ENCODE measurements at regions not wholly inside any gene's neighbourhood (a gene's known extent, or its start where the extent isn't known, plus 50 kb on each side); places are given as distances from the start of the nearest gene placed in this dataset.

- no peak for DNase-seq (ENCODE audit: low spot score)
These were observed 665.5 kb downstream of the PTPRU start for GRCh38 chr1:29901624-29902325.

- DNase-seq (ENCODE audit: low spot score), result no peak
These were observed 664.4 kb downstream of the PTPRU start for GRCh38 chr1:29900712-29901111.

DNA sequence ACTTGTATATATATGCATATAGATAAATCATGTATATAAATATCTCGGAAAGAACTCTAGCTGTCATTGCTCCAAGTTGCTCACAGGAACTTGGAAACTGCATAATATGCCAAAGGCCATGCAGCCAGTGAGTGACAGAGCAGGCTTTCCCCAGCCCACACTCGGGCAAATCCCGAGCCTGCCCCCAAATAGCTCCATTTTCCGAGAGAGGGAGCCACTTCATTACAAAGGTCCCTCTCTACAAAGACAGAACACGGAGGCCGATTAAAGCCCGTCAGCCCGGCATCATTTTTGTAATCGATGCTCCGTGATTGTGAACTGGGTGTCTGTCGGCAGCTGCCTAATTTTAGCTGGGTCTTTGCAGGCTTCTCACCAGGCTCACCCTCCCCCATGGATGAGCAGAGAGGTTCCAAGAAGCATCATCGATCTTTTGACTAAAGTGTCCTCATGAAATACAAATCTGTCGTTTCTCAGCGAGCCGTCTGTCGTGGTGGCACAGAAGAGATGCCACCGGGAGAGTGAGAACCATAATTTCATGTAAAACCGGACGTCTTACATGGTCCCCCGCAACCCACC, 663.9 kb downstream of the PTPRU start:
- DNase-seq (ENCODE audit: low spot score), result no peak

- no peak for DNase-seq (ENCODE audit: low spot score)
These were observed 660.7 kb downstream of the PTPRU start for GRCh38 chr1:29896791-29897714.

DNA sequence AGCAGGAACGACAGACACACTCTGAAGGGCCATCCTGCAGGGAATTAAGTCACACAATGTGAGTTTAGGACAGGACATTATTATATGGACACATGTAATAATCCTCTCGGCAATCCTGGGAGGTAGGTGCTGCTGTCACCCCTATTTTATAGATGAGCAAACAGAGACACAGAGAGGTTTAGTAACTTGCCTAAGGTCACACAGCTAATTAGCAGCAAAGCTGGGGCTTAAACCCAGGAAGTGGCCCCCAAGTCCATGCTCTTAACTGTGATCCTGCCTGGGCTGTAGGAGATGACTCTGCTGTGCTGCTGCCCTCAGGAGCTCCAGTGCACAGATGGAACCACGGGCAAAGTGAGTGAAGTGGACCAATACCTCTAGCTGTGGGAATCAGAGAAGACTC, 660.0 kb downstream of the PTPRU start:
- no peak for DNase-seq (ENCODE audit: low spot score)

- DNase-seq (ENCODE audit: low spot score), result no peak
These were observed 658.9 kb downstream of the PTPRU start for GRCh38 chr1:29895201-29895600.

- DNase-seq (ENCODE audit: low spot score), result no peak
These were observed 658.0 kb downstream of the PTPRU start for GRCh38 chr1:29894311-29894710.

DNA sequence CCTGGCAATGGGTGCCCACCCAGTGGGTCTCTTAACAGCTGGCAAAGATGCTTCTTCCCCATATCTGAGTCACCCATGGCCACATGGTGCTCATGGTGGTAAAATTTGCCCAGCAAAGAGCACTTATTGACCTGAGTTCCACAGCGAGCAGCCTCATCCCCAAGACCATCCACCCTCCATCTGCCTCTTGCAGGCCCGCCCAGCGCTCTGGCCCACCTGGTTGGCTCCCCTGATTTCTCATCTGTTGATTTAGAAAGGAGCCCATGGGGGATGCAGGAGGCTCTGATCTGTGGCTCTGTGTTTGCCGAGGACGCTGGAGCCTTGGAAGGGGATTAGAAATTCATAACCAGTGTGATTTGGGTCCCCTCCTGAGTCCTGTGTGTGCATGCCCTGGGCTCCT, 657.5 kb downstream of the PTPRU start:
- no peak for DNase-seq (ENCODE audit: low spot score)

DNA sequence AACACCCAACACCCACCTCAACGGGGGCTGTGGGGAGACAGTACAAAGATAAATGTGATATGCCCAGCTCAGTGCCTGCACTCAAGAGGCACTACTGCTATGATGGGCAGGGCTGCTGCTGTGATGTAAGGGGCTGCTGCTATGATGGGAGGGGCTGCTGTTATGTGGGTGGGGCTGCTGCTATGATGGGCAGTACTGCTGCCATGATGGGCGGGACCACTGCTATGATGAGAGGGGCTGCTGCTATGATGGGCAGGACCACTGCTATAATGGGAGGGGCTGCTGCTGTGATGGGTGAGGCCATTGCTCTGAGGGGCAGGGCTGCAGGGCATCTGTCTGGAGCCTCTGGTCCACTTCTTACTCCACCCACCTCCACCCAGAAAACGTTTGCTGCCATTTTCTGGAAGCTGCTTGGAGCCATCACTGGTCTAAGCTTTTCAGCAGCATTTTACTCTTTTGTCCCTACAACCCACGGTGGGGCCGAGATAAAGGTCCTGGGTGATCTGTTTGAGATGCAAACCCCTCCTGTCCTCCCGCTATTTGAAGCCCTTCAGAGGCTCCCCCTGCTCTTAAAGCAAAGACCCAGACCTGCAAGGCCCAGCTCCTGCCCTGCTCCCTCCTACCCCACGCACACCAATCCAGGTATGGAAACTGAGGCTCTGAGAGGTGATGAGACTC, 656.9 kb downstream of the PTPRU start:
- no peak for DNase-seq (ENCODE audit: low spot score)

GRCh38 chr1:29892247-29892646, 655.9 kb downstream of the PTPRU start:
- no peak for DNase-seq (ENCODE audit: low spot score)

DNA sequence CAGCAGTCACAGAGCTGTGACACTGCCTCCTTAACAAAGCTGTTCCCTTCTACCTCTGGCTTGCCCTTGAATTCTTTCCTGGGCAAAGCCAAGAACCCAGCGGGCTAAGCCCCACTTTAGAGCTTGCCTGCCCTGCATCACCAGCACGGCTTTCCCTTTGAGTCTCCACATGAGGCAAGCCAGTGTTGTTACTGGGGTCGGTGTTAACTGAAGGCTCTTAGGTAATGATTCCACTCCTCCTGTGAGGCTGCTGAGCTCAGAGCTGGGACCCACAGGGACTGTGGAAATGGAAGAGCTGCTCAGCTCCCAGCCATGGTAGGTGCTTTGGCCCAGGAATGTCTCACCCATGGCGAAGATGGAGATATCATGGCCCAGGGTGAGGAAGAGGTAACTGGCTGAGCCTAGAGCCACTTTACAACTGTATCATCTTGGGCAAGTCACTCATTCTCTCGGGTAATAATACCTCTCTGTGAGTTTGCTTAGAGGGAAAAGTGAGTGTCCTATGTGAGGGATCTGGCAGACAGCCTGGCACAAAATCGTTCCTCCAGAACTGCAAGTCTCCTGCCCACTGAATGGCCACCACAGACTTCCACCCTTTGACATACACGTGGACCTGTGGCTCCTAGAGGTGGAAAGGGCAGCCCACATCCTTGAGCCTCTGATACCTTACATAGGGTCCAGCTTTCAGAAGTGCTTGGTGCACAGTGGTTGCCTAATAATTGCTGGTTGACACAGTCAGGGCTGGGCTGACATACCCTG, 654.1 kb downstream of the PTPRU start:
- no peak for DNase-seq (ENCODE audit: low spot score)

DNA sequence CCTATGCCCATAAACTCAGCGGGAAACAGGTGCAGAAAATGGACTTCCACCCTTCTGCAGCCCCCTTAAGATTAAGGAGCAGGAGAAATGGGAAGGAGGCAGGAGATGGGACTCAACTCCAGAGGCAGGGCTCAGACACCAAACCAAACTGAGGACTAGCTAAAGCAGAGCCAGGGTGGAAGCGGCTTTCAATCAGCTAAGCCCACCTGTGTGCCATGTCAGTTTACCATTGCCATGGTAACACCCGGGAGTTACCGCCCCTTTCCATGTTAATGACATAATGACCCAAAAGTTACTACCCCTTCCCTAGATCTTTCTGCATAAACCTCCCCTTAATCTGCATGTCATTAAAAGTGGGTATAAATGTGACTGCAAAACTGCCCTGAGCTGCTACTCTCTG, 653.5 kb downstream of the PTPRU start:
- no peak for DNase-seq (ENCODE audit: low spot score)

GRCh38 chr1:29884740-29885139, 648.4 kb downstream of the PTPRU start:
- no peak for DNase-seq (ENCODE audit: low spot score)

GRCh38 chr1:29883986-29884385, 647.7 kb downstream of the PTPRU start:
- DNase-seq (ENCODE audit: low spot score), result no peak

DNA sequence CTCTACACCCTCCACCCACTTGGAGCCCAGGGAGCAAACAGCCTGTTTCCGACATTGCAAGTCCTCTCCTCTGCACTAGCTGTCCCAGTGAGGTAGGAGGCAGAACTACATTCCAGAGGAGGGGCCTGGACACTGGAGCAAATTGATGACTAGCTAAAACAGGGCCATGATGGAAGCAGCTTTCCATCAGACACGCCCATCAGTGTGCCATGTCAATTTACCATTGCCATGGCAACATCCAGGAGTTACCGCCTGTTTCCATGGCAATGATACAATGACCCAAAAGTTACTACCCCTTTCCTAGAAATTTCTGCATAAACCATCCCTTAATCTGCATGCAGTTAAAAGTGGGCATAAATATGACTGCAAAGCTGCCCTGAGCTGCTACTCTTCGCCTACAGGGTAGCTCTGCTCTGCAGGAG, 647.1 kb downstream of the PTPRU start:
- DNase-seq (ENCODE audit: low spot score), result no peak

GRCh38 chr1:29880556-29880955, 644.2 kb downstream of the PTPRU start:
- DNase-seq (ENCODE audit: low spot score), result no peak

GRCh38 chr1:29879217-29879616, 642.9 kb downstream of the PTPRU start:
- no peak for DNase-seq (ENCODE audit: low spot score)

DNA sequence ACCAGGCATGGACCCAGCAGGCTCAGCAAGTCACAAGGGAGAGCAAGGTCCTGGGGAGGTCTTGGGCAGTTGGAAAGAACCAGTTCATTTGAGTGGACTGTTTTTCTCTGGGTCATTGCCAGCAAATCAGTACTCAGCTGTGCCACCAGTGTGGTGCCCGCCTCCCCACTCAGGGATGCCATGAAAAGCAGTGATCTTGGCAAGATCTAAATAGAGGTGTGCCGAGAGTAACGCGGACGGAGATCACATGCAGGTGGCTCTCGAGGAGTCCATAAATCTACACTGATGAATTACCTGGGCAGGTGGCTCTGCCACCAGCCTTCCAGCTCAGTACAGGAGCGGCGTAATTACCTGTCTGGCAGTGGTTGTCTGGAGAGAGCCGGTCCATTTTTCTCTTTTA, 642.2 kb downstream of the PTPRU start:
- DNase-seq (ENCODE audit: low spot score), result no peak

GRCh38 chr1:29876902-29877301, 640.6 kb downstream of the PTPRU start:
- no peak for DNase-seq (ENCODE audit: low spot score)

DNA sequence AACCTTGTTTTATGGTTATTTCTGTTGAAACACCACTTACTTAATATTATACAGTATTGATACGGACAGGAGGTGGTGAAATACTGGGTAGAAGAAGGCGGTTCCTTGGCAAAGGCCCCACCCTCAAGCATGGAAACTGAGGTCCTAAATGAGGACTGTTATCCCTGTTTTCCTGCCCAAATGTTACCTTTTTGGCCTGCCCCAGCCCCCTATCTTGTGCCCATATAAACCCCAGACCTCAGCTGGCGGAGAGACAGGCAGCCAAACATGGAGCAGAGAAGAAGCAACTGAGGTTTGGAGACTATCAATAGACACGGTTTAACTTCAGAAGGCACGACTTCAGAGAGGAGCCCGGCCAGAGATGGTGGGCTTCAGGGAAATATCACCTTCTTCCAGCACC, 640.1 kb downstream of the PTPRU start:
- DNase-seq (ENCODE audit: low spot score), result no peak

GRCh38 chr1:29875557-29876028, 639.3 kb downstream of the PTPRU start:
- DNase-seq (ENCODE audit: low spot score), result no peak

DNA sequence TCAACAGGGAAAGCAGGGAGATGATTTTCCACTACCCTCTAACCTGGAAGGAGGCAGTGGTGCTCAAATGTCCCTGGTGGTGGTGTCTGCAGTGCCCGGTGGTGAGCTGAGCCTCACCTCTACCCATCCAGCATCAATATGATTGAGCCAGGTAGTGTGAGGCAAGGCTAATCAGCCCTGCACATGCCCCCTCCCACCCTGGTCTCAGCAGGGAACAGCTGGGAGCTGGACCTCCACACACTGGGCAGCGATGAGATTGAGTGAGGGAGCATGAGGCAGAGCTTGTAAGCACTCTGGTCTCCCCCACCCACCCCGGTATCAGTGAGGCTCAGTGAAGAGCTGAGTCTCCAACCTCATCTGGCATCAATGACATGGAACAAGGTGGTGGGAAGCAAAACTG, 634.3 kb downstream of the PTPRU start:
- DNase-seq (ENCODE audit: low spot score), result no peak

Data from Ammon's horn (tissue), 1 donor.